IMR-90 (cell line): ENCODE measurements at regions not wholly inside any gene's neighbourhood (a gene's known extent, or its start where the extent isn't known, plus 50 kb on each side); places are given as distances from the start of the nearest gene placed in this dataset.

Experiments
- ATAC-seq: fragments of 200-7000 bp; cut with Tn5 transposase; 2 replicates; pipeline ENCODE4 v1.9.1; 2020; ENCODE audit warnings: low read depth, mild to moderate bottlenecking, moderate library complexity
- BruUV-seq: library from RNA; stranded (reverse); fragments of 400-500 nt; replicated peaks from 2 replicates; lab custom pipeline; 2021; lab: Mats Ljungman, UMichigan
- CTCF ChIA-PET: fragments of 300-600 bp; formaldehyde crosslinking; extraction: SDS; loops from one replicate; lab custom pipeline; 2021; ENCODE audit warnings: antibody characterized with exemption; lab: Yijun Ruan, JAX
- POLR2A ChIA-PET: fragments of 300-600 bp; sonication (Branson Sonifier 250); formaldehyde crosslinking; loops from one replicate; lab custom pipeline; 2022; ENCODE audit warnings: antibody characterized with exemption; ENCODE audit not compliant: unreplicated experiment; lab: Charles Lee
- DNase-seq: peaks from one replicate; pipeline ENCODE4 v3.0.0; 2013
- H2AFZ ChIP-seq: replicated peaks from 2 replicates; pipeline ENCODE3; 2013; ENCODE audit warnings: low read length, mild to moderate bottlenecking; ENCODE audit not compliant: poor library complexity
- H2AK5ac ChIP-seq: 2 replicates; pipeline ENCODE4 v1.6.1; 2013; ENCODE audit warnings: low read depth, low read length, inconsistent platforms
- H2AK9ac ChIP-seq: replicated peaks from 2 replicates; pipeline ENCODE3; 2013; ENCODE audit warnings: mild to moderate bottlenecking, low read depth, low read length, moderate library complexity; ENCODE audit not compliant: poor library complexity
- H2BK120ac ChIP-seq: 2 replicates; pipeline ENCODE4 v1.6.1; 2013; ENCODE audit warnings: low read depth, low read length, inconsistent platforms
- H2BK15ac ChIP-seq: 3 replicates; pipeline ENCODE4 v1.6.1; 2013; ENCODE audit warnings: low read depth, low read length, inconsistent platforms
- H2BK20ac ChIP-seq: 2 replicates; pipeline ENCODE4 v1.6.1; 2013; ENCODE audit warnings: low read depth, mild to moderate bottlenecking, inconsistent platforms, low read length, moderate library complexity
- H2BK5ac ChIP-seq: 2 replicates; pipeline ENCODE4 v1.6.1; 2013; ENCODE audit warnings: mild to moderate bottlenecking, low read depth, low read length, inconsistent platforms; ENCODE audit not compliant: poor library complexity, severe bottlenecking
- H3K14ac ChIP-seq: replicated peaks from 2 replicates; pipeline ENCODE4 v1.6.1; 2013; ENCODE audit warnings: low read depth, low read length, inconsistent platforms
- H3K18ac ChIP-seq: 2 replicates; pipeline ENCODE4 v1.6.1; 2013; ENCODE audit warnings: low read depth, low read length, control low read depth
- H3K23ac ChIP-seq: 2 replicates; pipeline ENCODE4 v1.6.1; 2013; ENCODE audit warnings: low read depth, low read length, inconsistent platforms
- H3K27ac ChIP-seq: 2 replicates; pipeline ENCODE4 v1.5.1; 2013; ENCODE audit warnings: mild to moderate bottlenecking, control low read depth, low read length; ENCODE audit not compliant: insufficient read depth
- H3K27me3 ChIP-seq: 2 replicates; pipeline ENCODE4 v1.6.1; 2013; ENCODE audit warnings: low read length; ENCODE audit not compliant: control insufficient read depth, insufficient read depth
- H3K36me3 ChIP-seq: 2 replicates; pipeline ENCODE4 v1.6.1; 2013; ENCODE audit warnings: low read length, mixed read lengths; ENCODE audit not compliant: control insufficient read depth, insufficient read depth
- H3K4ac ChIP-seq: 2 replicates; pipeline ENCODE4 v1.6.1; 2013; ENCODE audit warnings: low read depth, low read length, inconsistent platforms
- H3K4me1 ChIP-seq: 2 replicates; pipeline ENCODE4 v1.6.1; 2013; ENCODE audit warnings: low read length, mixed read lengths; ENCODE audit not compliant: control insufficient read depth, insufficient read depth
- H3K4me2 ChIP-seq: 2 replicates; pipeline ENCODE4 v1.6.1; 2013; ENCODE audit warnings: low read depth, mild to moderate bottlenecking, control low read depth, low read length, moderate library complexity
- H3K4me3 ChIP-seq: 2 replicates; pipeline ENCODE4 v1.5.1; 2013; ENCODE audit warnings: low read depth, mild to moderate bottlenecking, control low read depth, low read length, moderate library complexity; ENCODE audit not compliant: insufficient read depth
- H3K56ac ChIP-seq: 2 replicates; pipeline ENCODE4 v1.6.1; 2013; ENCODE audit warnings: low read length, inconsistent platforms; ENCODE audit not compliant: insufficient read depth; ENCODE audit errors: extremely low read depth
- H3K79me1 ChIP-seq, 2 experiments: 2 replicates each; pipeline ENCODE4 v1.6.1; 2013; ENCODE audit warnings: low read length in 2 of 2, inconsistent platforms in 1 of 2, low read depth in 1 of 2
- H3K9ac ChIP-seq: 2 replicates; pipeline ENCODE4 v1.6.1; 2013; ENCODE audit warnings: low read depth, low read length, control low read depth
- H3K9me1 ChIP-seq: 2 replicates; pipeline ENCODE4 v1.6.1; 2013; ENCODE audit warnings: low read length, inconsistent platforms; ENCODE audit not compliant: insufficient read depth
- H3K9me3 ChIP-seq: 2 replicates; pipeline ENCODE4 v1.6.1; 2013; ENCODE audit warnings: low read length; ENCODE audit not compliant: control insufficient read depth, insufficient read depth
- H4K20me1 ChIP-seq: 2 replicates; pipeline ENCODE4 v1.6.1; 2013; ENCODE audit warnings: low read length, inconsistent platforms; ENCODE audit not compliant: insufficient read depth
- H4K5ac ChIP-seq: 2 replicates; pipeline ENCODE4 v1.6.1; 2013; ENCODE audit warnings: mild to moderate bottlenecking, low read depth, low read length, control low read depth
- H4K8ac ChIP-seq, 2 experiments: 2 replicates each; pipeline ENCODE4 v1.6.1; 2013; ENCODE audit warnings: low read depth in 2 of 2, low read length in 2 of 2, control low read depth in 1 of 2, inconsistent platforms in 1 of 2
- H4K91ac ChIP-seq: 2 replicates; pipeline ENCODE4 v1.6.1; 2013; ENCODE audit warnings: low read depth, low read length, inconsistent platforms; ENCODE audit not compliant: insufficient read depth
- BHLHE40 ChIP-seq: fragments of 150-350 bp; IDR thresholded peaks from 2 replicates; pipeline ENCODE4 v1.6.1; 2016; ENCODE audit warnings: mild to moderate bottlenecking, low read depth, low read length
- CEBPB ChIP-seq: IDR thresholded peaks from 2 replicates; pipeline ENCODE4 v1.6.1; 2012; ENCODE audit warnings: low read depth, low read length, improper control_type of control experiment
- CHD1 ChIP-seq: IDR thresholded peaks from 2 replicates; pipeline ENCODE4 v1.6.1; 2012; ENCODE audit warnings: low read depth, low read length, improper control_type of control experiment
- FOS ChIP-seq: fragments of 150-350 bp; IDR thresholded peaks from 2 replicates; pipeline ENCODE4 v1.6.1; 2016; ENCODE audit warnings: low read depth, low read length
- MAFK ChIP-seq: IDR thresholded peaks from 2 replicates; pipeline ENCODE4 v1.6.1; 2012; ENCODE audit warnings: low read depth, low read length, improper control_type of control experiment
- MAZ ChIP-seq: IDR thresholded peaks from 2 replicates; pipeline ENCODE4 v1.6.1; 2012; ENCODE audit warnings: low read depth, mild to moderate bottlenecking, low read length, improper control_type of control experiment, moderate library complexity, borderline replicate concordance
- MXI1 ChIP-seq: IDR thresholded peaks from 2 replicates; pipeline ENCODE4 v1.6.1; 2012; ENCODE audit warnings: low read depth, mild to moderate bottlenecking, low read length, moderate library complexity, borderline replicate concordance
- NFE2L2 ChIP-seq: fragments of 150-350 bp; IDR thresholded peaks from 2 replicates; pipeline ENCODE4 v1.6.1; 2016; ENCODE audit warnings: low read depth, mild to moderate bottlenecking, low read length
- POLR2A ChIP-seq: IDR thresholded peaks from 2 replicates; pipeline ENCODE4 v1.6.1; 2012; ENCODE audit warnings: mild to moderate bottlenecking, low read depth, low read length
- RAD21 ChIP-seq: IDR thresholded peaks from 2 replicates; pipeline ENCODE4 v1.6.1; 2012; ENCODE audit warnings: low read length, improper control_type of control experiment
- RCOR1 ChIP-seq: IDR thresholded peaks from 2 replicates; pipeline ENCODE4 v1.6.1; 2012; ENCODE audit warnings: mild to moderate bottlenecking, low read length, improper control_type of control experiment; ENCODE audit not compliant: insufficient replicate concordance
- RFX5 ChIP-seq: IDR thresholded peaks from 2 replicates; pipeline ENCODE4 v1.8.0; 2012; ENCODE audit warnings: low read depth, mild to moderate bottlenecking, low read length, moderate library complexity
- SMC3 ChIP-seq: fragments of 150-350 bp; IDR thresholded peaks from 2 replicates; pipeline ENCODE4 v1.6.1; 2016; ENCODE audit warnings: low read depth, mild to moderate bottlenecking, antibody characterized with exemption, low read length, moderate library complexity
- WGBS, 2 experiments: methylation state at CpG; one replicate each; pipeline versions ENCODE4 v1.1.5 to v1.1.7; 2013; ENCODE audit warnings: missing lambda C conversion rate in 2 of 2; ENCODE audit not compliant: insufficient read length in 1 of 2; ENCODE audit errors: extremely low coverage in 2 of 2; 5-methylcytosine and 5-hydroxymethylcytosine counted together
- dilution Hi-C: fragments of 300-500 bp; cut with HindIII; formaldehyde crosslinking; loops from one replicate; pipeline ENCODE4 v1.14.3; 2018; ENCODE audit warnings: low sequenced_read_pairs; ENCODE audit not compliant: unreplicated experiment
- in situ Hi-C: fragments of 300-500 bp; cut with MboI; formaldehyde crosslinking; loops from 3 replicates; pipeline ENCODE4 v1.14.3; 2019; ENCODE audit warnings: low sequenced_read_pairs, inconsistent platforms, mixed read lengths
- intact Hi-C: fragments of 100-400 bp; cut with micrococcal nuclease; formaldehyde crosslinking; loops from 2 replicates; pipeline ENCODE4 v1.10.0; 2022
- TF ChIP-seq, protein P1 (sequence below): fragments of 150-350 bp; IDR thresholded peaks from 2 replicates; pipeline ENCODE4 v1.6.1; 2016; ENCODE audit warnings: low read depth, mild to moderate bottlenecking, low read length, moderate library complexity, borderline replicate concordance
- TF ChIP-seq, protein P2 (sequence below): fragments of 150-350 bp; IDR thresholded peaks from 2 replicates; pipeline ENCODE4 v1.6.1; 2017; ENCODE audit warnings: mild to moderate bottlenecking, antibody characterized with exemption, low read length, low read depth
- TF ChIP-seq, protein P3 (sequence below): conservative IDR thresholded peaks from 2 replicates; pipeline ENCODE4 v1.5.1; 2012; ENCODE audit warnings: mild to moderate bottlenecking, low read depth, low read length, improper control_type of control experiment

DNA sequence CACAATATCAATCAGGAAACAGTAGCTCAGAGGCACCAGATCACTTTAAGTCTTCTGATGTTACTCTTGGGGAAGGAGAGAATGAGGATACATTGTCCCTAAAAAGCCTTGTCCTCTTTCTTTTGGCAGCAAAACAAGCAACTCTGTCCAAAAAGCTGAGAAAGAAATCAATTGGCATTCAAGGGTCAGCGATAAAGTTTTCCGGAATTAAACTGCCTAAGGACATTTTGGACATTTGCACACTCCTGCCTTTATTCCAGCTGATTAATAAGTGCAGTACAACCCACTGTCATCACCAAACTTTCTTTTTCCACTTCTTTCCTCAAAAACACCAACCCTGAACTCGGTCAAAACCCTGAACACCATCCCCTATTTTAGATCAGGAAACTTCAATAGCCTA lies 85.8 kb upstream of the FAM9A start:
- no peak overlapping the region for H2BK15ac ChIP-seq
- H4K91ac ChIP-seq, result no peak overlapping the region
- ATAC-seq, result no peak
- no peak overlapping the region for H4K8ac ChIP-seq
- H3K79me1 ChIP-seq, result no peaks in the 10 kb centered on the region
- in situ Hi-C loops, result no loop called here
- H2BK120ac ChIP-seq, result no peak overlapping the region
- H3K4me2 ChIP-seq, result no peak overlapping the region
- H3K9ac ChIP-seq, result no peak overlapping the region
- no peaks in the 10 kb centered on the region for H3K36me3 ChIP-seq
- H3K23ac ChIP-seq, result no peak overlapping the region
- POLR2A ChIA-PET, result no interaction called here
- no peak overlapping the region for H3K56ac ChIP-seq
- H3K9me3 ChIP-seq, result peaks cover 3% of the 10 kb centered on the region
- TF ChIP-seq CEBPB (no peak), FOS (no peak), BHLHE40 (no peak), NFE2L2 (no peak), RCOR1 (no peak), MAFK (no peak), MAZ (no peak), RAD21 (no peak), POLR2A (no peak), SMC3 (no peak), RFX5 (no peak), CHD1 (no peak), MXI1 (no peak)
- TF ChIP-seq, protein P1, sequence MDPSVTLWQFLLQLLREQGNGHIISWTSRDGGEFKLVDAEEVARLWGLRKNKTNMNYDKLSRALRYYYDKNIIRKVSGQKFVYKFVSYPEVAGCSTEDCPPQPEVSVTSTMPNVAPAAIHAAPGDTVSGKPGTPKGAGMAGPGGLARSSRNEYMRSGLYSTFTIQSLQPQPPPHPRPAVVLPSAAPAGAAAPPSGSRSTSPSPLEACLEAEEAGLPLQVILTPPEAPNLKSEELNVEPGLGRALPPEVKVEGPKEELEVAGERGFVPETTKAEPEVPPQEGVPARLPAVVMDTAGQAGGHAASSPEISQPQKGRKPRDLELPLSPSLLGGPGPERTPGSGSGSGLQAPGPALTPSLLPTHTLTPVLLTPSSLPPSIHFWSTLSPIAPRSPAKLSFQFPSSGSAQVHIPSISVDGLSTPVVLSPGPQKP, result no peak
- TF ChIP-seq, protein P2, sequence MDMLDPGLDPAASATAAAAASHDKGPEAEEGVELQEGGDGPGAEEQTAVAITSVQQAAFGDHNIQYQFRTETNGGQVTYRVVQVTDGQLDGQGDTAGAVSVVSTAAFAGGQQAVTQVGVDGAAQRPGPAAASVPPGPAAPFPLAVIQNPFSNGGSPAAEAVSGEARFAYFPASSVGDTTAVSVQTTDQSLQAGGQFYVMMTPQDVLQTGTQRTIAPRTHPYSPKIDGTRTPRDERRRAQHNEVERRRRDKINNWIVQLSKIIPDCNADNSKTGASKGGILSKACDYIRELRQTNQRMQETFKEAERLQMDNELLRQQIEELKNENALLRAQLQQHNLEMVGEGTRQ, result no peak
- TF ChIP-seq, protein P3, sequence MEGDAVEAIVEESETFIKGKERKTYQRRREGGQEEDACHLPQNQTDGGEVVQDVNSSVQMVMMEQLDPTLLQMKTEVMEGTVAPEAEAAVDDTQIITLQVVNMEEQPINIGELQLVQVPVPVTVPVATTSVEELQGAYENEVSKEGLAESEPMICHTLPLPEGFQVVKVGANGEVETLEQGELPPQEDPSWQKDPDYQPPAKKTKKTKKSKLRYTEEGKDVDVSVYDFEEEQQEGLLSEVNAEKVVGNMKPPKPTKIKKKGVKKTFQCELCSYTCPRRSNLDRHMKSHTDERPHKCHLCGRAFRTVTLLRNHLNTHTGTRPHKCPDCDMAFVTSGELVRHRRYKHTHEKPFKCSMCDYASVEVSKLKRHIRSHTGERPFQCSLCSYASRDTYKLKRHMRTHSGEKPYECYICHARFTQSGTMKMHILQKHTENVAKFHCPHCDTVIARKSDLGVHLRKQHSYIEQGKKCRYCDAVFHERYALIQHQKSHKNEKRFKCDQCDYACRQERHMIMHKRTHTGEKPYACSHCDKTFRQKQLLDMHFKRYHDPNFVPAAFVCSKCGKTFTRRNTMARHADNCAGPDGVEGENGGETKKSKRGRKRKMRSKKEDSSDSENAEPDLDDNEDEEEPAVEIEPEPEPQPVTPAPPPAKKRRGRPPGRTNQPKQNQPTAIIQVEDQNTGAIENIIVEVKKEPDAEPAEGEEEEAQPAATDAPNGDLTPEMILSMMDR, result no peak
- no peak overlapping the region for H2BK20ac ChIP-seq
- no peak overlapping the region for H2AK5ac ChIP-seq
- no peak overlapping the region for H2BK5ac ChIP-seq
- H3K4ac ChIP-seq, result no peak overlapping the region
- H3K27ac ChIP-seq, result no peak overlapping the region
- H3K27me3 ChIP-seq, result no peaks in the 10 kb centered on the region
- intact Hi-C loops, result no loop called here
- no peaks in the 10 kb centered on the region for H3K4me1 ChIP-seq
- WGBS, 2 experiments, result 53 to 100% methylated on average over 1 to 2 of the region's 3 CpGs
- dilution Hi-C loops, result no loop called here
- H3K18ac ChIP-seq, result no peak overlapping the region
- H2AK9ac ChIP-seq, result no peak overlapping the region
- H2AFZ ChIP-seq, result no peak overlapping the region
- no peak overlapping the region for H3K4me3 ChIP-seq
- CTCF ChIA-PET, result interaction anchor here (0.5 kb wide), 1 partner anchor 808 kb away, joined by 3 read pairs; no protein-coding TSS in a partner anchor
- DNase-seq, result no peak
- H4K5ac ChIP-seq, result no peak overlapping the region
- no TSS peak for BruUV-seq
- no peak overlapping the region for H3K14ac ChIP-seq
- H4K20me1 ChIP-seq, result no peaks in the 10 kb centered on the region
- H3K9me1 ChIP-seq, result no peaks in the 10 kb centered on the region
